GM19025 (cell line): ENCODE measurements at regions not wholly inside any gene's neighbourhood (a gene's known extent, or its start where the extent isn't known, plus 50 kb on each side); places are given as distances from the start of the nearest gene placed in this dataset.
A peak's percentile ranks its signal among the peaks of the same experiment; 100 is the strongest.

ENCODE experiments used
- ATAC-seq: cut with Tn5 transposase; IDR thresholded peaks from one replicate; pipeline ENCODE4 v1.9.1; 2021; ENCODE audit warnings: mild to moderate bottlenecking, low read depth, moderate library complexity; ENCODE audit not compliant: unreplicated experiment

DNA sequence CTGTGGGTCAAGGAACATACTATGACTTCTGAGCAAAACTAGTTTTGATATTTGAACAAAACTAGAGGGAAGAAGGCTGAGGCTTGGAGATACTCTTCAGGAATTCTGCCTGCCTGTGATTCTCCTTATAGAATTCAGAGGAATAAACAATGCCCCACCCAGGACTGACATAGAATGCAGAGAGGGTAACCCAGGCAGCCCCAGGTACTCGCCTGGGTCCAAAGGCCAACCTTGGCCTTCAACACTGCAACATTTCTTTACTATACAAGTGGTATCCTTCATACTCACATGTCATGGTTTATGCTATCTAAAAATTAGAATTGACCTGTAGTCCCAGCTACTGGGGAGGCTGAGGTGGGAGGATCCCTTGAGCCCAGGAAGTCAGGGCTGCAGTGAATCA is 217.0 kb upstream of the FOXN3 start:
- ATAC-seq: no peak

- no peak for ATAC-seq
These were observed 213.2 kb upstream of the FOXN3 start for GRCh38 chr14:89630101-89630829.

GRCh38 chr14:89629383-89629782 is 212.3 kb upstream of the FOXN3 start:
- ATAC-seq: no peak

DNA sequence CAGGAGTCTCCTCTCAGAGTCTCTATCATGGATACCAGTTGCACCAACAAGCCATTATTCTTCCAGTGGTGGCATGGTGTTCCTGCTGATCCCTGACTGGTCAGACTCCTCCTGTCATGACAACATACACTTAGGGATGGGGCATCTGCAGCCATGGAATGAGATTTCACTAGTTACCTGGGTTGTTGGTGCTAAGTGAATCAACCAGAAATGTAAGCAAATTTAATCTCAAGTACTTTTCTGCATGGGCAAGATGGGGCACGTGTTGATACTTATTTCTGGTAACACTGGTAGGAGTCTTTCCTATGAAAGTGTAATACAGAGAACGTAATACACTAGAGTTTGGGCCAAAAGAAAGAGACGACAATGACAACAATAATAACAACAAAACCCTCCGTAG is 211.5 kb upstream of the FOXN3 start:
- ATAC-seq: no peak

DNA sequence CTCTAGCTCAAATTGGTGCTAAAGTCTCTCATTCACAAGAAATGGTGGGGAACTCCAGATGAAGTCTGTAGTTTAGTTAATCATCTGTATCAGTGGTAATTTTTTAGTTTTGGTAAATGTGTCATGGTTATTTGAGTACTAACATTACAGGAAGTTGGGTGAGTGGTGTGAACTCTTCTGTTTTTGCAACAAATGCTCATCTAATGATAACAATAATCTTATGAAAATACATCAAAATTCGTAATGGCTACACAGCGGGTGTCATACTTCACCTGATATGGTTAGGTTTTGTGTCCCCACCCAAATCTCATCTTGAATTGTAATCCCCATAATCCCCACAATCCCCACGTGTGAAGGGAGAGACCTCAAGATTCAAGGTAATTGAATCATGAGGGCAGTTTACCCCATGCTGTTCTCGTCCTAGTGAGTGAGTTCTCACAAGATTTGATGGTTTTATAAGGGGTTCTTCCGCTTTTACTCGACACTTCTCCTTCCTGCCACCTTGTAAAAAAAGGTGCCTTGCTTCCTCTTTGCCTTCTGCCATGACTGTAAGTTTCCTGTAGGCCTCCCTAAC is 209.3 kb upstream of the FOXN3 start:
- ATAC-seq: peak; percentile 59

DNA sequence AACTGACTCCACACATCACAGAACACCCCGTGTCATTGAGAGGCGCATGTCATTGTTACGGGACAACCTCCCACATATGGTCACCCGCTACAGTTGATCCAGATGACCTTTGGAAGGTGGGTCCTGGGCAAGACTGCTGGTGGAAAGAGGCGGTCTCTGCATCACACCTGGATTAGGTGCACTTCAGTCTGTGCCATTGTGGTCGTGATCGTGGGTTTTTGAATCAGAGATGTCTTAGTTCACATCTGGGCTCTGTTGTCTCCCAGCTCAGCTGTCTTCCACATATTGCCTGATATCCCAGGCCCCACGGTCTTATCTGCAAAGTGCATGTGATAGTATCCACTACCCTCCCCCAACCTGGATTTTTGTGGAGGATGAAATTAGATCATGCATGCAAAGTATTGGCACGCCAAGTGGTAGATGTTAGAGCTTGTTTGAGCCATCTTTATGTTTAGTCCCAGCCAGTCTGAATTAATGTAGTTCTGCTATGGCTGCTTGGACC is 208.7 kb upstream of the FOXN3 start:
- no peak for ATAC-seq

DNA sequence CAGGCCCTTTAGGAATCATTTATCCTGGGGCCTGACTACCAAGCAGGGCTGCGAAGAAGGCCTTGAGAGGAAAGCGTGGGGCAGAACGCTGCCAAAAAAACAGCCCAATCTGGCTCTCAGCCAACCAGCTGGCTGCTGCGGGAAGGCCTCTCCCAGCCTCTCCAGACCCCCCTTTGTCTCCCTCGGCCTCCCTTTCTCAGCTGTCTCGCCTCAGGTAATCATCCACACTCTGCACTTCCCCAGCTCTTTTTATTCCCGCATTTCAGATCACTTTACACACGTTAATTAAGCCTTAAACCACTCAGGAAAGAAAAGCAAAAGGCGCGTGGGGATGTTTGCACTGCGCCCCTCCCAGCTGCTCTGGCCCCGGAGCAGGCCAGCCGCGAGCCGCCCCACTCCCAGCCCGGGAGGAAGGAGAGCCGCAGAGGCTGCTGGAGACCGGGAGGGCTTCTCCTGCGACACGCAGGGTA is 208.2 kb upstream of the FOXN3 start:
- no peak for ATAC-seq

- no peak for ATAC-seq
These were observed 207.6 kb upstream of the FOXN3 start for GRCh38 chr14:89624500-89625156.

DNA sequence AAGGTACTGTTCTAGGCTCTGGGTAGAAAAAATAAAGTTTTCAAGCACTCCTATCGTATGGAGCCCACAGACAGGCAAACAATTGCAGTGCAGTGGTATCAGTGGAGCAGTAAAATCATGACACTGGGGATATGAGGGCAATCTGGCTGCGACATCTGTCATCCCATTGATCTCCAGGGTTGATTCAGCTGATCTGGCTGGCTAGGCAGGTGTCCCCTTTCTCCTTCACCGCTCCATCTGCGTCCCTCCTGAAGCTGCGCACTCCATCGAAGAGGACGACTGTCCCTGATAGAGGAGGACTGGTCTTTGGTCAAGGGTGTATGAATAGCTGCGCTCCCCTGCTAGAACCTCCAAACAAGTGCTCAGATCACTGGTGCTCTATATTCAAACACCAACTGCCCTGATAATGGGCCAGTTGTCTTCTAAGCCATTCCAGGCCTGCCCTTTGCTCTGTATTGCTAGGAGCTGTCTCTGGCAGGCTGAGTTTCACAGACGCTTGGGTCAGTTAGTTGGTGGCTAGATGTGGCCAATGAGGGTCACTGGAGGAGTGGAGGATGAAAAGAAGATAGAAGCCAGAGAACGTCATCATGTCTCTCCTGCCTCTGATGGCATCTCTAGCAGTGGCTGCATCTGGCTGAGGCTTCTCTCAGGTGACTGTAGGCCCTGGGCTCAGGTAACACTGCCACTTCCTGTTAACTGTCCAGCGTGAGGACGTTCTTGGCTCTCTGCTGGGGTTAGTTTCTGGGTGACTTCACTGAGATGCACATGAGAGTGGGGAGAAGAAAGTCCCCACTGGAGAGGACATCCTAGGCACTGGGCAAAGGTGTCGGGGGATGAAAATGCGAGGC is 205.0 kb upstream of the FOXN3 start:
- ATAC-seq: no peak

DNA sequence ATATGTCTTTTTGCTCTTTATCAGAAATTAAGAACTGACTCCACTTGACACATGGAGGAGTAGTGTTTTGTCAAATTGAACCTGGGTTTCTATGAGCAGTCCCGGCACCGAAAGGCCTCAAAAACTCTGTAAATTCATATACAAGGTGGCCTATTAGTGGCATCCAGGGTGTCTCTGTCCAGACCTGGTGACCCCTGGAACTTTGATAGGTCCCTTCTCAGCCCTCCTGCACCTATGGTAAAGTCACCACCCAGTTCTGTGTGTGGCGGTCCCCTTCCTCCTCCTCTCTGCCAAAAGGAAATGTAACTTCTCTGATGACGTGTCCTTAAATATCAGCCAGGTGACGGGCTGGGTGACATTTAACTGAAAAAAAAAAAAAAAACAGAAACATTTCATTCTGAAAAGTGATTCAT is 204.0 kb upstream of the FOXN3 start:
- no peak for ATAC-seq

- no peak for ATAC-seq
These were observed 203.4 kb upstream of the FOXN3 start for GRCh38 chr14:89620436-89620835.

DNA sequence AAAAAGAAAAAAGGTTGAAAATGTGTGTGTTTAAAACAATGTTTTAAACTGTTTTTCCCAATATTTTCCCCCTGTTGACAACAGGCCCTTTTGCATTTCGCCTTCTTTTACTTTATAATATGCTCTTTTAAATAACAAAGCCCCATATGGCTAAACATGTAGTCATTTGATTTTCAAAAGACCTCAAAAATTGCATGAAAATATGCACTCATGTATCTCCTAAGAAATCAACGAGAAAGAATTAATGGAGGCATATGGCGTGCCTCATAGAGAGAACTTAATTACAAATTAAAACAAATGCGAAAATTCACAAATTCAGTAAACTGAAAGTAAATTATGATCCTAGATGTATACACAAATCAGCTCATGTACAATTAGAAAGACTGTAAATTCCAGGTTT is 202.6 kb upstream of the FOXN3 start:
- no peak for ATAC-seq

GRCh38 chr14:89618811-89619551 is 201.9 kb upstream of the FOXN3 start:
- ATAC-seq: peak; percentile 75

- ATAC-seq: no peak
These were observed 201.3 kb upstream of the FOXN3 start for GRCh38 chr14:89618330-89618708.

DNA sequence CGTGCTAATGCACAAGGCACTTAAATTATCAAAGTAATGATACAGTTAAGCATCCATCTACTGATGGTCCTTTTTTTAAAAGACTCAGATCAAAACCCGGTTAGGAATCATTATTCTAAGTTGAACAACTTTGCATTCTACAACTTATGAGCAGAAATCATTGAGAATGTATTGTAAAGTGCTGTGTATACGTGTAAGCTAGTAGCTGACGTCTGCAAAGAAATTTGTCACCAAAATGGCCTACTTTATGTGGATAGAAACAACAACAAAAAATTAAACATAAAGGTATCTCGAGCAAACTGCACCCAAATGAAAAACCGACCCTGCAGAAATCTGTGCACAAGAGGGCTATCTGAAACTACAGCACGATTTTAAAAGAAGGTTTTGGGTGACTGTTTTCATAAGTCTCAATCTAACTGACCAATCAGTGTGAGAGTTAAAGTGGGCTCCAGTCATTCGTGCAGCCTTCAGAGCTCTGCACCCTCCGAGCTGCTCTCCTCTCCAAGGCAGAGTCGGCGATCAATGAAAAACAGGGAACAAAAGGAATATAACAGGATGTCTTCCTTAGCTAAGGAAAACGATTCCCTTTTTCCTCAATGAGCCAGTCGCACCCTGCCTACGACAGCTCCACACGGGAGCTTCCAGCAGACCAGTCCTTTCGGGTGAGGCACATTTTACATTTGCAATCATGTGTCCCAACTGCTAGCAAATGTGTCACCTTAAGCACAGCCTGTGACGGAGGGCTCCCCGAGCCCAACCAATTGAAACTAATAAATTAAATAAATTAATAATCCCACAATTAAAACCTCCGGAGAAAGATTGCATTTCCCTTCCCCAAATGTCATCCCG is 200.7 kb upstream of the FOXN3 start:
- ATAC-seq: no peak

DNA sequence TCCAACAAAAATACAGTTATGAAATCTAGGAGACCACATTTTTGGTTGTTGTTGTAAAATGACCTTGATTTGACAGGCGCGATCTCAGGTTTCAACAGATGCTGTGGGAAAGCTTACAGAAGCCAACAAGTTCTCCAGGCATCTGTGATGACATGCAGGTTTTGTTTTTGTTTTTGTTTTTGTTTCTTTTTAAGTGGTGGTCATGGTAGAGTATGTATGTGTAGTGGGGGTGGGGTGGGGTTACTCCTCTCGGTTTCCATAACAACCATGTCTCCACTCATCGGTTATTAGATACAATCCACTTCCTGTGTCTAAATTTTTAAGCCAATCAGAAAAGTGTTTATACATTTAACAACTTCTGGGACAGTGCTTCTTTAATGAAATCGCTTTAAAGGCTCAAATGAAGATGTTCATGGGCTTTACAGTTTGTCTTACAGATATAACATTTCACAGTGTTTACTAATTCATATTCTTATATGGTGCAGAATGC is 199.9 kb upstream of the FOXN3 start:
- ATAC-seq: peak; percentile 34

- ATAC-seq: no peak
These were observed 199.4 kb upstream of the FOXN3 start for GRCh38 chr14:89616425-89616824.

DNA sequence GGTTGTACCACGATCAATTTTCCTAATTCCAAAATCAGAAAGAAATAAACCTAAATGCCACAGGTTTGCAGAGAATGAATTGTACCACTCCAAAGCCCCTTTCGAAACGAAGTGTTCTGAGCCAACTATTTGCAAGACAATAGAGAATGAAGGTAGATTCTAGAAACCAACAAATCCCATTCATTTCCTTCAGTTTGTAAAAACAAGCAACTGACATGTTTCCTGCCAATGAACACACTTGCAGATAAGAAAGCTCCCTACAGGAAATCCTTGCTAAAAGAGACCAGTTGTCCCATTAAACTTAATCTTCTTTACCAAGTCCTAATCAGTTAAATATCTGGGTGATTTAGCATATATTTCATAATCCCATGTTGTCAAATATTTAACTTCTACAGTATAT is 198.4 kb upstream of the FOXN3 start:
- no peak for ATAC-seq
